ENCODE measurements at regions not wholly inside any gene's neighbourhood (a gene's known extent, or its start where the extent isn't known, plus 50 kb on each side); places are given as distances from the start of the nearest gene placed in this dataset.
"Not testable (repeated sequence)": the region's sequence is repeated elsewhere in the genome, so short reads cannot be mapped to it uniquely, and the experiment has no call there.

DNA sequence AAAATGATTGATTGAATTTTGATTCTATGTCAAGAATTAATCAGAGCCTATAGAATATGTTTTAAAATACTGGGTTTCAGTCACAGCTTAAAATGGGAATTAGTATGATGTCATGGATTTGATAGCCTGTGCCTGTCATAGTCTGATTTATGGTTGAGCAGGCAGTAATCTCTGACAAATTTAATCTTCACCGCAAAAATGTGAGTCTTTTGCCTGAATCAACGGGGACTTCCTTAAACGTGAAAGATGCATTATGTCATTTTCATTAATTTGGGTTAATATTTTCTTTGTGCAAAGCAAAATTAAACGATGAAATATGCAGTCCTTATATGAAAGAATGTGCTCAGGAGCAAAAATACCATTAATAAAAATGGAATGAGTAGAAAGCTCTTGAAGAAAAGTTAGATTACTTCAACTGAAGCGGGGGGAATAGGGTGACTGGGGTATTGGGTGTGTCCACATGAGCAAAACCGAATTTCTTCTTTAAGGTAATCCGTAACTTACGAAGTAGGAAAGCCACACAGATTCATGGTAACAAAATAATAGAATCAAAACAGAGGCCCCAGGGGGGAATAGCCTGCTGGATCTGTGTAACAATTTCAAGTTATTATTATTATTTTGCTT is 339.6 kb upstream of the NOX3 start:
- no peak for DNase-seq

DNA sequence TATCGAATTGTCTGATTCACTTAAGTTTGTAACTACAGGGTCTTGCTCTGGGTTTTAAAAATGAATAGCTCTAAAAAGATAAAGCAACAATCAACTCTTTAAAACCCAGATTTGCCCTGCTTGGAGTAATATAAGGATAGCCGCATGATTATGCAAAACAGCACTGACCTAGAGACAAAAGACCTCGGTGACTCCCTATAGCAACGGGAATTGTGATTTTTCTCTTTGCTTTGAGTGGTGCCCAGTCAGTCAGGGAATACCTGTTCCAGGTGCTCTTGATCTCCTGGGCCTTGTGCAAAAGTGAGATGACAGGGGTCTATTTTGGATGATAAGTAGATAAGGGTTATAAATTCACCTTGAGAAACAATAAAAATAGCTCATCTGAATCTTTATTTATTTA is 336.3 kb upstream of the NOX3 start:
- no peak for DNase-seq

- no peak for DNase-seq
These were observed 335.5 kb upstream of the NOX3 start for GRCh38 chr6:155791186-155791585.

DNA sequence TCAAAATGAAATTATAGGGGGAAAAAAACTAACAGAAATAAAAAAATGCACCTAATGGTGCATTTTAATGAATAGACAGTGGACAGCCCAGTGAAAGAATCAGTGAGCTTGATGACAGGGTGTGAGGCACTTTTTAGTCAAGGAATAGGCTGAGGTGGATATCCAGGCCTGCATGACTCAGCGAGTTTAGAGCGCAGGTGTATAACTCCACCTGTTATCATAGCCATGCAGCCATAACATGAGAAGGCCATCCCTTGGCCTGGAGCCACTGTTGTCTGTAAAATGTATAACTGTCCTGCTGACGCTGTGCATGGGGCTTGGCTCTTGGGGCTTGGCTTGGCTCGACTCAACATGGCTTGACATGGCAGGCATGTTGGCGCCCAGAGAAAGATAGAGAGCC is 331.5 kb upstream of the NOX3 start:
- DNase-seq: no peak

DNA sequence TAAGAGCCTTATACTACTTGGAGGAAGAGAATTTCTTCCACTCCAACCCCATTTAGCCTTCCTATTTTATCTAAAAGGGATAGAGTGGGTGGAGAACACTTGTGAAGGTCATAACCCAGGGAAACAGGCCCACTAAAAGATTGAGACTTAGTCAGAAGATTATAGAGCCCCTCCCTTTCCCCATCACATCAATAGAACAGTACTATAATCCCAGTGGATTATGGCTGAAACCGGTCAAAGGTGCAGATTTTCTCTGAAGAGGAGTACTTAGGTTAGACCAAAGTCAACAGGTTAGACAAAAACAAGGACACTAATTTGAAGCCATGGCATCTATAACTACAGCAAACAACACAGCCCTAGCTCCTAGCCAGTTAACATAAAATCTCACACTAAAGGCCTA is 330.9 kb upstream of the NOX3 start:
- DNase-seq: no peak

DNA sequence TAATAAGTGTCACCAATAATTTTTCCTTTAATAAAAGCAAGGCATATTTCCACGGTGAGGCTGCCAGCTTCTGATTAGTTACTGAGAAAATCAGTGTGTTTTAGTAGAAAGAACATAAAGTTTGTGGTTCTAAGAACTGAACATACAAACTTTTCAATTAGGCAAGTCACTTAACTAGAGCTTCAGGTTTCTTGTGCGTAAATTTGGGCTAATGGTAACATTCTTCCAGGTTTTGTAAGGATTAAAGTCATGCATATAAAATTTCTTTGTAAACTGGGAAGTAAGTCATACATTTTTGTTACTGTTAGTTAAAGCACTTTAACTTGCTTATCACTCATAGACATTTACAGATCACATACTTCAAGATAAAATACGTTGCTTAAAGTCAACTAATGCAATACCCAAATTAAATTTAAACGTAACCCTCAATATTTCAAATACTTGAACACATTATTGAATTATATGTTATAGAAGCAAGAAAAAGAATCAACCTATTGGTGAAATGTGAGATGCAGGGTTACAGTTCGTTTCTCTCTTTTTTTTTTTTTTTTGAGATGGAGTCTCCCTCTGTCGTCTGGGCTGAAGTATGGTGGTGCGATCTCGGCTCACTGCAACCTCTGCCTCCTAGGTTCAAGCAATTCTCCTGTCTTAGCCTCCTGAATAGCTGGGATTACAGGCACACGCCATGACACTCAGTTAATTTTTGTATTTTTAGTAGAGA is 327.3 kb upstream of the NOX3 start:
- no peak for DNase-seq

- DNase-seq: peak; percentile 7
These were observed 326.7 kb upstream of the NOX3 start for GRCh38 chr6:155782320-155782731.

GRCh38 chr6:155779456-155779855 is 323.8 kb upstream of the NOX3 start:
- no peak for DNase-seq

DNA sequence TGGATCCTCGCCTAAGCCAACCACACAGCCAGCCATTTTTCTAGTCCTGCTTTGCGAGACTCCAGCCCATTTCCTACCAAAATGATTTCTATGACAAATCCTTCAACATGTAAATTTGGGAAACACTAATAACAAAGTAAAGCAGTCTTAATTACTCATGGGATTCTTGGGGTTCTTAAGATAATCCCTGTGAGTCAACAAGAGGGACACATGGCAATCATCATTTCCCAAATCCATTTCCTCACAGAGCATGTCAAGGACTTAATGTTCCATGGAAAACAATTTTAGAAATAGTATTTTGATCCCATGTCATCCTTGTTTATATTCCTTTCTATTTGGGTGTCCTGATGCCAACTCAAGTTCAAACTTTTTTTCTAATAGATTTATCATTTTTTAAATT is 322.7 kb upstream of the NOX3 start:
- no peak for DNase-seq

GRCh38 chr6:155771822-155772221 is 316.2 kb upstream of the NOX3 start:
- no peak for DNase-seq

DNA sequence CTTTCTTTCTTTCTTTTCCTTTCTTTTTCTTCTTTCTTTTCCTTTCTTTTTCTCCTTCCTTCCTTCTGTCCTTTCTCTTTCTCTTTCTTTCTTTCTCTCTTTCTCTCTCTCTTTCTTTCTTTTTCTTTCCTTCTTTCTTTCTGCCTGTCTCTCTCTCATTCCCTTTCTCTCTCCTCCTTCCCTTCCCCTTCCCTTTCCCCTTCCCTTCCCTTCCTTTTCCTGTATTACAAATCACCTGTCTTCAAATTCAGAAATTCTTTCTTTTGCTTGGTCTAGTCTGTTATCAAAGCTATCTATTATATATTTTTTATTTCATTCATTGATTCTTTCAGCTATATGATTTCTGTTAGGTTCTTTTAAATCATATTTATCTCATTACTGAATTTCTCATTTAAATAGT is 315.2 kb upstream of the NOX3 start:
- DNase-seq: no peak

DNA sequence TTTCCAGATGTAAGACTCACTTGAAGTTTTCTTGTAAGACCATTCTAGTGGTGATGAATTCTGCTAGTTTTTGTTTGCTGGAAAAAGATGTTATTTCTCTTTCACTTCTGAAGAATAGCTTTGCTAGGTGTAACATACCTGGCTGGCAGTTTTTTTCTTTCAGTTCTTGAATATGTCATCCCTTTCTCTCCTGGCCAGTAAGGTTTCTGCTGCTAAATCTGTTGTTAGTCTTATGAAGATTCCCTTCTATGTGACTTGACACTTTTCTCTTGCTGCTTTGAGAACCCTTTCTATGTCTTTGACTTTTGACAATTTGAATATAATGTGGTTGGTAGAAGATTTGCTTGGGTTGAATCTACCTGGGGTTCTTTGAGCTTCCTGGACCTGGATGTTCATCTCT is 314.7 kb upstream of the NOX3 start:
- DNase-seq: no peak

- no peak for DNase-seq
These were observed 309.9 kb upstream of the NOX3 start for GRCh38 chr6:155765275-155766194.

DNA sequence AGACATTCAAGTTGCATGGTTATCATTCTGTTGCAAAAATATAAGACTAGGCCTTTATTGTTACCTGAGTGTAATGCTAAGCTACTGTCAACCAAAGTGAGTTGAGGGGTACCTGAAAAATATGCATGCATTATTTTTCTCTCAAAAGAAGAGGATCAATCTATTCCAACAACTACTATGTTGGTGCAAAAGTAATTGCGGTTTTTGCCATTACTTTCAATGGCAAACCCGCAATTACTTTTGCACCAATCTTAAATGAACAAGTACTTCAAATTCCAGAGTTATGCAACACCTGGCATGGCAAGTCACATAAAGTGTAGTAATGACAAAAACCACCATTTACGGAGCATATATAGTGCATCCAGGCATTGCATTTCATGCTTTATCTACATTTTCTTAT is 307.0 kb upstream of the NOX3 start:
- DNase-seq: no peak

DNA sequence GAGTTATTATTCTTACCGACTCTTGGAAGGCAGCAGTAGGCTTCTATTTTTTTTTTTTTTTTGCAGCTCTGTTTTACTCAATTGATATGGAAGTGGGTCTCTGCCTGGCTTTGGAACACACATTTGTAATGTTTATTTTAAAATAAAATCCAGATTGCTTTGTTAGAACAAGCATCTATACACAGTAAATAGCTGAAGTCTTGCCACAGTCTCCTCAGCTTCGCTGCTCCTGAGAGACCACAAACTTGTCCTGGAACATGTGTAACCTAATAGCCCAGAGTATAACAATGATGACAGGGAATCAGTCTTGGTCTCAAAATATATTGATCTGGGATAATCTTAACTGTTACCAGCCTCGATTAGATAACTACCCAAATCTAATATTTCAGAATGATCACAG is 299.8 kb upstream of the NOX3 start:
- no peak for DNase-seq

DNA sequence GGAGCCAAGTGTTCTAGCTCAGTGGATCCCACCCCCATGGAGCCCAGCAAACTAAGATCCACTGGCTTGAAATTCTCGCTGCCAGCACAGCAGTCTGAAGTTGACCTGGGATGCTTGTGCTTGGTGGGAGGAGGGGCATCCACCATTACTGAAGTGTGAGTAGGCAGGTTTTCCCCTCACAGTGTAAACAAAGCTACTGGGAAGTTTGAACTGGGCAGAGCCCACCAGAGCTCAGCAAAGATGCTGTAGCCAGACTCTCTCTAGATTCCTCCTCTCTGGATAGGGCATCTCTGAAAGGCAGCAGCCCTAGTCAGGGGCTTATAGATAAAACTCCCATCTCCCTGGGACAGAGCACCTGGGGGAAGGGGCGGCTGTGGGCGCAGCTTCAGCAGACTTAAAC is 293.1 kb upstream of the NOX3 start:
- DNase-seq: not testable (repeated sequence)

GRCh38 chr6:155747491-155747890 is 291.9 kb upstream of the NOX3 start:
- DNase-seq: no peak

- no peak for DNase-seq
These were observed 285.3 kb upstream of the NOX3 start for GRCh38 chr6:155740781-155741399.

GRCh38 chr6:155738602-155739105 is 283.0 kb upstream of the NOX3 start:
- DNase-seq: no peak

DNA sequence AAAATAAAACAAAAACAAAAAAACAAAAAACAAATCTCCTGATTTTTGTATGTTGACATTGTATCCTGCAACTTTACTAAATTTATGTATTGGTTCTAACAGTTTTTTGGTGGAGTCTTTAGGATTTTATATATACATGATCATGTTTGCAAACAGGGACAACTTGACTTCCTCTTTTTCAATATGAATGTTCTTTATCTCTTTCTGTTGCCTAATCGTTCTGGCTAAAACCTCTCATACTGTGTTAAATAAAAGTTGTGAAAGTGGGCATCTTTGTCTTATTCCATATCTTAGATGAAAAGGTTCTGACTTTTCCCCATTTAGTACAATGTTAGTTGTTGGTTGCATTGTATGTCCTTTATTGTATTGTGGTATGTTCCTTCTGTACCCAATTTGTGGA is 261.7 kb upstream of the NOX3 start:
- no peak for DNase-seq

DNA sequence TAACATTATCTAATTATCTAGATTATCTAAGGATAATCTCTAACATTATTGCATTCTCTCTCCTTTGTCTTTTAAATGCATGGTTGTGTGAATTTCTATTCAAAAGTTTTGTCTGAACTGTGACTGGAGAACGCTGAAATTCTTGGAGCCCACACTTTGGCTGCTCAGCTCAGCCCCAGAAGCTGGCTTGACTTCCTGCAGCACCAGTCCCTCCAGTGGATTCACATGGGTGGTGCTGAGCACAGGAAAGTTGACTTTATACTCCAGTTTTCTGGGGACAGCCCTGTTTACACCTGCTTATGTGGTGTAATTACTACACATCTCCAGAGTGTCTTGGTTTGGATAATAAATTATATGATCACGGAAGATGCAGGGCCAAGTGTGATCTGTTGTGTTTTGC is 255.1 kb upstream of the NOX3 start:
- no peak for DNase-seq

- DNase-seq: no peak
These were observed 253.6 kb upstream of the NOX3 start for GRCh38 chr6:155709262-155709661.

GRCh38 chr6:155708100-155708499 is 252.5 kb upstream of the NOX3 start:
- no peak for DNase-seq

Measured in NCI-H1105 treated with DMSO at 0.1 percent for 48 hours (cell line).